Uterus (tissue), 2 donors: ENCODE measurements at regions not wholly inside any gene's neighbourhood (a gene's known extent, or its start where the extent isn't known, plus 50 kb on each side); places are given as distances from the start of the nearest gene placed in this dataset.

Experiments used
- POLR2A ChIP-seq, 2 donors: fragments of 450-650 bp; IDR thresholded peaks; one replicate each; pipeline ENCODE4 v1.6.1; 2016; ENCODE audit warnings: antibody characterized with exemption in 2 of 2, mild to moderate bottlenecking in 1 of 2, moderate library complexity in 1 of 2
- TF ChIP-seq, protein P1 (sequence below), 4 experiments: fragments of 200-600 bp in 2 of 4; fragments of 450-650 bp in 2 of 4; sonication (generic) in 2 of 4; IDR thresholded peaks; one replicate each; pipeline ENCODE4 v1.5.1; 2016 to 2019; ENCODE audit warnings: antibody characterized with exemption in 4 of 4, mild to moderate bottlenecking in 2 of 4, moderate library complexity in 1 of 4

GRCh38 chr12:130076126-130076525, 86.1 kb upstream of the FZD10 start:
- TF ChIP-seq, protein P1, sequence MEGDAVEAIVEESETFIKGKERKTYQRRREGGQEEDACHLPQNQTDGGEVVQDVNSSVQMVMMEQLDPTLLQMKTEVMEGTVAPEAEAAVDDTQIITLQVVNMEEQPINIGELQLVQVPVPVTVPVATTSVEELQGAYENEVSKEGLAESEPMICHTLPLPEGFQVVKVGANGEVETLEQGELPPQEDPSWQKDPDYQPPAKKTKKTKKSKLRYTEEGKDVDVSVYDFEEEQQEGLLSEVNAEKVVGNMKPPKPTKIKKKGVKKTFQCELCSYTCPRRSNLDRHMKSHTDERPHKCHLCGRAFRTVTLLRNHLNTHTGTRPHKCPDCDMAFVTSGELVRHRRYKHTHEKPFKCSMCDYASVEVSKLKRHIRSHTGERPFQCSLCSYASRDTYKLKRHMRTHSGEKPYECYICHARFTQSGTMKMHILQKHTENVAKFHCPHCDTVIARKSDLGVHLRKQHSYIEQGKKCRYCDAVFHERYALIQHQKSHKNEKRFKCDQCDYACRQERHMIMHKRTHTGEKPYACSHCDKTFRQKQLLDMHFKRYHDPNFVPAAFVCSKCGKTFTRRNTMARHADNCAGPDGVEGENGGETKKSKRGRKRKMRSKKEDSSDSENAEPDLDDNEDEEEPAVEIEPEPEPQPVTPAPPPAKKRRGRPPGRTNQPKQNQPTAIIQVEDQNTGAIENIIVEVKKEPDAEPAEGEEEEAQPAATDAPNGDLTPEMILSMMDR (IDR thresholded peaks at IDR 0.05): no peak
- no peak for TF ChIP-seq POLR2A (IDR thresholded peaks at IDR 0.05)
